Chondrocyte (in vitro differentiated cells): ENCODE measurements at regions not wholly inside any gene's neighbourhood (a gene's known extent, or its start where the extent isn't known, plus 50 kb on each side); places are given as distances from the start of the nearest gene placed in this dataset.

Source experiments
- DNase-seq: peaks from one replicate; pipeline ENCODE4 v3.0.0; 2021; ENCODE audit warnings: mixed read lengths, low spot score
- H3K27ac Mint-ChIP-seq: one replicate; pipeline ENCODE4 v1.8.0; 2021; ENCODE audit warnings: mild to moderate bottlenecking, moderate library complexity, mixed read lengths; ENCODE audit not compliant: unreplicated experiment
- H3K27me3 Mint-ChIP-seq: 2 replicates; pipeline ENCODE4 v1.8.0; 2021; ENCODE audit warnings: low read depth, mixed read lengths
- H3K36me3 Mint-ChIP-seq: 2 replicates; pipeline ENCODE4 v1.8.0; 2021; ENCODE audit warnings: low read depth, mixed read lengths
- H3K4me1 Mint-ChIP-seq: 2 replicates; pipeline ENCODE4 v1.8.0; 2021; ENCODE audit warnings: low read depth, mild to moderate bottlenecking, mixed read lengths
- H3K4me3 Mint-ChIP-seq: one replicate; pipeline ENCODE4 v1.8.0; 2021; ENCODE audit warnings: mild to moderate bottlenecking, moderate library complexity, mixed read lengths; ENCODE audit not compliant: unreplicated experiment
- H3K9me3 Mint-ChIP-seq: 2 replicates; pipeline ENCODE4 v1.8.0; 2021; ENCODE audit warnings: low read depth, mixed read lengths
- CTCF ChIP-seq: fragments of 200-600 bp; sonication (generic); IDR thresholded peaks from 2 replicates; pipeline ENCODE4 v1.5.0; 2021; ENCODE audit warnings: antibody characterized with exemption, mild to moderate bottlenecking, moderate library complexity

- no peaks in the 10 kb centered on the region for H3K9me3 Mint-ChIP-seq
- no peak for TF ChIP-seq CTCF
- no peaks in the 10 kb centered on the region for H3K27me3 Mint-ChIP-seq
- peak overlapping the region; percentile 86 for H3K27ac Mint-ChIP-seq
- peaks cover 38% of the 10 kb centered on the region for H3K4me1 Mint-ChIP-seq
- peaks cover 2% of the 10 kb centered on the region for H3K36me3 Mint-ChIP-seq
- DNase-seq, result no peak
- H3K4me3 Mint-ChIP-seq, result peak overlapping the region; percentile 14
These were observed 120.1 kb upstream of the HDDC2 start for GRCh38 chr6:125421836-125422235.

GRCh38 chr6:125423047-125423446 is 121.3 kb upstream of the HDDC2 start:
- no peak for TF ChIP-seq CTCF
- H3K4me1 Mint-ChIP-seq, result peaks cover 32% of the 10 kb centered on the region
- H3K36me3 Mint-ChIP-seq, result no peaks in the 10 kb centered on the region
- H3K27ac Mint-ChIP-seq, result no peak overlapping the region
- DNase-seq, result no peak
- no peak overlapping the region for H3K4me3 Mint-ChIP-seq
- H3K9me3 Mint-ChIP-seq, result no peaks in the 10 kb centered on the region
- no peaks in the 10 kb centered on the region for H3K27me3 Mint-ChIP-seq

- Mint-ChIP-seq H3K36me3 (peaks cover 10% of the 10 kb centered on the region), H3K4me1 (peaks cover 15% of the 10 kb centered on the region), H3K9me3 (peaks cover 4% of the 10 kb centered on the region), H3K27ac (no peak overlapping the region), H3K27me3 (no peaks in the 10 kb centered on the region), H3K4me3 (no peak overlapping the region)
- no peak for DNase-seq
- TF ChIP-seq CTCF, result no peak
These were observed 130.2 kb upstream of the HDDC2 start for GRCh38 chr6:125431971-125432370.

GRCh38 chr6:125432963-125433362 is 131.2 kb upstream of the HDDC2 start:
- peaks cover 13% of the 10 kb centered on the region for H3K36me3 Mint-ChIP-seq
- no peaks in the 10 kb centered on the region for H3K27me3 Mint-ChIP-seq
- peaks cover 15% of the 10 kb centered on the region for H3K4me1 Mint-ChIP-seq
- TF ChIP-seq CTCF, result no peak
- H3K9me3 Mint-ChIP-seq, result peaks cover 6% of the 10 kb centered on the region
- no peak overlapping the region for H3K27ac Mint-ChIP-seq
- no peak overlapping the region for H3K4me3 Mint-ChIP-seq
- no peak for DNase-seq

- peaks cover 15% of the 10 kb centered on the region for H3K4me1 Mint-ChIP-seq
- no peaks in the 10 kb centered on the region for H3K27me3 Mint-ChIP-seq
- no peak overlapping the region for H3K4me3 Mint-ChIP-seq
- no peak overlapping the region for H3K27ac Mint-ChIP-seq
- no peak for DNase-seq
- H3K36me3 Mint-ChIP-seq, result peaks cover 10% of the 10 kb centered on the region
- no peak for TF ChIP-seq CTCF
- peaks cover 5% of the 10 kb centered on the region for H3K9me3 Mint-ChIP-seq
These were observed 133.0 kb upstream of the HDDC2 start for GRCh38 chr6:125434760-125435159.
